Ishikawa (cell line): ENCODE measurements at regions not wholly inside any gene's neighbourhood (a gene's known extent, or its start where the extent isn't known, plus 50 kb on each side); places are given as distances from the start of the nearest gene placed in this dataset.

ENCODE experiments used
- CEBPB ChIP-seq: IDR thresholded peaks from 2 replicates; pipeline ENCODE4 v1.6.1; 2012
- CREB1 ChIP-seq: IDR thresholded peaks from 2 replicates; pipeline ENCODE4 v1.6.1; 2012; ENCODE audit warnings: low read depth
- EGR1 ChIP-seq: IDR thresholded peaks from 2 replicates; pipeline ENCODE4 v1.6.1; 2012
- EP300 ChIP-seq: IDR thresholded peaks from 2 replicates; pipeline ENCODE4 v1.6.1; 2012; ENCODE audit warnings: borderline replicate concordance
- FOXM1 ChIP-seq: IDR thresholded peaks from 2 replicates; pipeline ENCODE4 v1.6.1; 2012; ENCODE audit warnings: low read depth, borderline replicate concordance
- MAX ChIP-seq: IDR thresholded peaks from 2 replicates; pipeline ENCODE4 v1.6.1; 2012
- NFIC ChIP-seq: IDR thresholded peaks from 2 replicates; pipeline ENCODE4 v1.6.1; 2012
- RAD21 ChIP-seq: IDR thresholded peaks from 2 replicates; pipeline ENCODE4 v1.6.1; 2012; ENCODE audit warnings: low read depth
- REST ChIP-seq: IDR thresholded peaks from 2 replicates; pipeline ENCODE4 v1.6.1; 2012; ENCODE audit warnings: low read depth, mild to moderate bottlenecking
- TAF1 ChIP-seq: IDR thresholded peaks from 2 replicates; pipeline ENCODE4 v1.6.1; 2012; ENCODE audit warnings: low read depth, mild to moderate bottlenecking
- TCF12 ChIP-seq: IDR thresholded peaks from 2 replicates; pipeline ENCODE4 v1.6.1; 2012; ENCODE audit warnings: low read depth
- TEAD4 ChIP-seq: IDR thresholded peaks from 2 replicates; pipeline ENCODE4 v1.6.1; 2012
- YY1 ChIP-seq: IDR thresholded peaks from 2 replicates; pipeline ENCODE4 v1.6.1; 2012; ENCODE audit warnings: low read depth
- ZBTB7A ChIP-seq: IDR thresholded peaks from 2 replicates; pipeline ENCODE4 v1.6.1; 2012; ENCODE audit warnings: low read depth
- TF ChIP-seq, protein P1 (sequence below): IDR thresholded peaks from 2 replicates; pipeline ENCODE4 v1.6.1; 2012

- no peak for TF ChIP-seq TCF12
- TF ChIP-seq NFIC = no peak
- TF ChIP-seq CREB1 = no peak
- no peak for TF ChIP-seq ZBTB7A
- no peak for TF ChIP-seq RAD21
- TF ChIP-seq CEBPB = no peak
- TF ChIP-seq MAX = no peak
- no peak for TF ChIP-seq EP300
- TF ChIP-seq REST = no peak
- TF ChIP-seq FOXM1 = no peak
- no peak for TF ChIP-seq EGR1
- no peak for TF ChIP-seq TEAD4
- no peak for TF ChIP-seq YY1
- TF ChIP-seq, protein P1, sequence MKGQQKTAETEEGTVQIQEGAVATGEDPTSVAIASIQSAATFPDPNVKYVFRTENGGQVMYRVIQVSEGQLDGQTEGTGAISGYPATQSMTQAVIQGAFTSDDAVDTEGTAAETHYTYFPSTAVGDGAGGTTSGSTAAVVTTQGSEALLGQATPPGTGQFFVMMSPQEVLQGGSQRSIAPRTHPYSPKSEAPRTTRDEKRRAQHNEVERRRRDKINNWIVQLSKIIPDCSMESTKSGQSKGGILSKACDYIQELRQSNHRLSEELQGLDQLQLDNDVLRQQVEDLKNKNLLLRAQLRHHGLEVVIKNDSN = no peak
- no peak for TF ChIP-seq TAF1
Measured at GRCh38 chr2:204122425-204122824, 185.9 kb downstream of the ICOS start.

GRCh38 chr2:204124140-204124750 lies 187.7 kb downstream of the ICOS start:
- TF ChIP-seq CREB1 (no peak), YY1 (no peak), EGR1 (no peak)

DNA sequence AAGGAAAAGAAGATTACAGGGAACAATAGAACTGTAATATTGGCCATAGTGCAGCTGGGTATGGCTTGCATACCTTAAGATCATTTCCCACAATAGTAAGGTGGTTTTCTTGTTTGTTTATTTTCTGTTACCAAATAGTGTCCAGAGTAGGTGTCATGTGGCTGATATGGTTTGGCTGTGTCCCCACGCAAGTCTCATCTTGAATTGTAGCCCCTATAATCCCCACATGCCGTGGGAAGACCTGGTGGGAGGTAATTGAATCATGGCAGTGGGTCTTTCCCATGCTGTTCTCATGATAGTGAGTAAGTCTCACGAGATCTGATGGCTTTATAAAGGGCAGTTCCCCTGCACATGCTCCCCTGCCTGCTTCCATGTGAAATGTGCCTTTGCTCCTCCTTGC lies 190.1 kb downstream of the ICOS start:
- TF ChIP-seq NFIC = no peak
- no peak for TF ChIP-seq EP300
- no peak for TF ChIP-seq MAX
- TF ChIP-seq ZBTB7A = no peak
- no peak for TF ChIP-seq REST
- TF ChIP-seq TAF1 = no peak
- TF ChIP-seq CREB1 = no peak
- TF ChIP-seq EGR1 = no peak
- no peak for TF ChIP-seq TCF12
- no peak for TF ChIP-seq RAD21
- TF ChIP-seq, protein P1 = no peak
- TF ChIP-seq FOXM1 = no peak
- TF ChIP-seq YY1 = no peak
- TF ChIP-seq TEAD4 = no peak
- no peak for TF ChIP-seq CEBPB

- TF ChIP-seq CREB1 (no peak), REST (peak; percentile 85), ZBTB7A (no peak), EGR1 (no peak), TCF12 (no peak)
- TF ChIP-seq, protein P1 = no peak
Measured at GRCh38 chr2:204127238-204127637, 190.7 kb downstream of the ICOS start.
